ENCODE measurements at regions not wholly inside any gene's neighbourhood (a gene's known extent, or its start where the extent isn't known, plus 50 kb on each side); places are given as distances from the start of the nearest gene placed in this dataset.

GRCh38 chr7:112573302-112574039, 92.7 kb downstream of the LSMEM1 start (continued):
- no peak for TF ChIP-seq GTF2B (IDR thresholded peaks at IDR 0.05; ENCODE audit: extremely low read depth, insufficient read length)
- TF ChIP-seq TBP (optimal IDR thresholded peaks at IDR 0.05; ENCODE audit: low read depth, low read length): no peak
- no peak for TF ChIP-seq ZC3H8 (IDR thresholded peaks at IDR 0.05)
- TF ChIP-seq MAZ (CRISPR knock-in tag; conservative IDR thresholded peaks at IDR 0.05 in 1 of 2, IDR thresholded peaks at IDR 0.05 in 1 of 2): peak; percentile 48 to 72; a peak in 2 of 4 replicates
- no peak for TF ChIP-seq ZNF140 (CRISPR knock-in tag; IDR thresholded peaks at IDR 0.05)
- no peak for TF ChIP-seq NONO (IDR thresholded peaks at IDR 0.05; ENCODE audit: low read depth in 2 of 2, low read length in 1 of 2)
- TF ChIP-seq ELK3 (CRISPR knock-in tag; IDR thresholded peaks at IDR 0.05): no peak
- no peak for TF ChIP-seq STAG1 (CRISPR knock-in tag; IDR thresholded peaks at IDR 0.05; ENCODE audit: borderline replicate concordance)
- peak; percentile 77 for TF ChIP-seq NFE2 (IDR thresholded peaks at IDR 0.05; ENCODE audit: low read depth)
- TF ChIP-seq BRCA1 (IDR thresholded peaks at IDR 0.05): no peak
- no peak for TF ChIP-seq BRCA1 (CRISPR knock-in tag; IDR thresholded peaks at IDR 0.05)
- no peak for TF ChIP-seq USF1 (CRISPR knock-in tag; IDR thresholded peaks at IDR 0.05)
- TF ChIP-seq CHD4 (IDR thresholded peaks at IDR 0.05; ENCODE audit: insufficient read depth, insufficient replicate concordance, low read depth, low read length, poor library complexity, severe bottlenecking): no peak
- TF ChIP-seq MCM3 (IDR thresholded peaks at IDR 0.05): no peak
- TF ChIP-seq AFF1 (IDR thresholded peaks at IDR 0.05; ENCODE audit: low read depth in 1 of 2, partially characterized antibody in 2 of 2): peak in 1 of 2 experiments; percentile 71
- peak; percentile 92 for TF ChIP-seq SMARCC2 (IDR thresholded peaks at IDR 0.05; ENCODE audit: low read depth)
- peak; percentile 28; the same call in 1 of the 2 replicates for TF ChIP-seq GABPB1 (CRISPR knock-in tag; IDR thresholded peaks at IDR 0.05)
- no peak for TF ChIP-seq STAT6 (CRISPR knock-in tag; IDR thresholded peaks at IDR 0.05)
- peak; percentile 47 to 52; a peak in 3 of 4 replicates for TF ChIP-seq NRF1 (conservative IDR thresholded peaks at IDR 0.05 in 1 of 2, IDR thresholded peaks at IDR 0.05 in 1 of 2)
